ENCODE measurements at regions not wholly inside any gene's neighbourhood (a gene's known extent, or its start where the extent isn't known, plus 50 kb on each side); places are given as distances from the start of the nearest gene placed in this dataset.

DNA sequence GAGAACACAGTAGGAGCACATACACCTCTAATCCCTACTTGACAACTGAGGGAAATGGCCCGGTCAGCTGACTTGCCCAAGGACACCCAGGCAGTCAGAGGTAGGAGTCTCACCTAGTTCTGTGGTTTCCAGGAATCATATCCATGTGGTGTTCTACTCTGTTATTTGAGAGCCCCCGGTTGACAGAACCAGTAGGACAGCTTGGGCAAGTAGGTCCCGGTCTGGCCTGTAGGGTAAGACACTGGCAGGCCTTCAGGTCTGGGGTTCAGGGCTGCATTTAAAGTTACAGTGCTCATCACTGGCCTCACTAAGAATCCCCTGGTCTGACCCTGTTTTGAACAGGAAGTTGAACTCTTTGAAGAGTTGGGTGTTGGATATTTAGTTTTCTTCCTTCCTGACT lies 476.1 kb downstream of the SHQ1 start:
- Histone ChIP-seq H3K79me2 (ENCODE audit: control insufficient read depth, insufficient read depth, low read length) (no peaks in the 10 kb centered on the region), H3K36me3 (ENCODE audit: control insufficient read depth in 2 of 2, extremely low read depth in 1 of 2, insufficient read depth in 2 of 2, low read length in 2 of 2) (no peaks in the 10 kb centered on the region), H3K27ac (ENCODE audit: insufficient read depth, low read depth, low read length) (no peak overlapping the region), H4K20me1 (replicated peaks; ENCODE audit: control insufficient read depth, extremely low read depth, insufficient read depth, low read length) (no peaks in the 10 kb centered on the region), H3K9ac (replicated peaks; ENCODE audit: extremely low read depth, insufficient read depth, low read length) (no peak overlapping the region), H3K9me1 (replicated peaks; ENCODE audit: control insufficient read depth, extremely low read depth, insufficient read depth, low read length) (no peaks in the 10 kb centered on the region), H3K9me3 (replicated peaks; ENCODE audit: control insufficient read depth, insufficient read depth, low read length) (no peaks in the 10 kb centered on the region), H3K4me1 (ENCODE audit: control insufficient read depth, extremely low read depth, insufficient read depth, low read length) (no peaks in the 10 kb centered on the region), H3K4me2 (ENCODE audit: insufficient read depth, low read length) (no peak overlapping the region), H3K4me3 (replicated peaks in 1 of 3; ENCODE audit: insufficient read depth in 1 of 3, low read depth in 1 of 3, low read length in 3 of 3) (no peak overlapping the region), H3K27me3 (ENCODE audit: control insufficient read depth in 2 of 2, insufficient read depth in 2 of 2, low read length in 2 of 2) (no peaks in the 10 kb centered on the region), H2AFZ (ENCODE audit: low read depth, low read length) (no peak overlapping the region)
- FAIRE-seq (no peak), DNase-seq (ENCODE audit: low read depth, low spot score) (no peak)
- TF ChIP-seq MYC (IDR thresholded peaks at IDR 0.05; ENCODE audit: low read depth, low read length) (no peak), JUN (IDR thresholded peaks at IDR 0.05; ENCODE audit: borderline replicate concordance, insufficient read depth, insufficient read length, low read depth) (no peak)
- POLR2A ChIA-PET: no interaction called here
- intact Hi-C loops (cut with micrococcal nuclease) (no loop called here), dilution Hi-C loops (cut with MboI; ENCODE audit: extremely low pct_ligation_motif_present, low sequenced_read_pairs) (no loop called here)
- CTCF ChIA-PET: interaction anchor here (0.8 kb wide), 1 partner anchor 12 kb away, joined by 3 read pairs; no protein-coding TSS in a partner anchor
- no TSS peak for BruUV-seq (replicated peaks)

DNA sequence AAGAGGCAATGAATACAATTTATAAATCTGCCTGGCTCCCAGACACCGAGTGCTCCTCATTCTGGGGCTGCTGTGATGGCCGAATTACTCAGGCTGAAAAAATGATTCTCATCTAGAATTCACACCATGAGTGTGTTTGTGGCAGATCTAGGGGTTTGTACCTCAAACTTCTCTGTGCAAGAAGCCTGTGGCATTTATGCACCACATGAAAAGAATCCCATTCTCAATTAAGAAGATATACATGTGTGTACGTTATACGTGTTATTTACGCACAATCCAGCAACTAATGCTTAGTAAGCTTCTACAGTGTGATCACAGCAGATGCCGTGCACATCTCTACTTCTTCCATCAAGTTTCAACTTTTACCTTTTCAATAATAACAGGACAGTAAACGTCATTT lies 476.8 kb downstream of the SHQ1 start:
- dilution Hi-C loops (cut with MboI; ENCODE audit: extremely low pct_ligation_motif_present, low sequenced_read_pairs) (no loop called here), intact Hi-C loops (cut with micrococcal nuclease) (no loop called here)
- DNase-seq (ENCODE audit: low read depth, low spot score): no peak
- no peaks in the 10 kb centered on the region for H4K20me1 ChIP-seq (replicated peaks; ENCODE audit: control insufficient read depth, extremely low read depth, insufficient read depth, low read length)
- no peak overlapping the region for H2AFZ ChIP-seq (ENCODE audit: low read depth, low read length)
- H3K9ac ChIP-seq (replicated peaks; ENCODE audit: extremely low read depth, insufficient read depth, low read length): no peak overlapping the region
- FAIRE-seq: no peak
- no peak for TF ChIP-seq JUN (IDR thresholded peaks at IDR 0.05; ENCODE audit: borderline replicate concordance, insufficient read depth, insufficient read length, low read depth)
- no peak for TF ChIP-seq POLR2A (IDR thresholded peaks at IDR 0.05; ENCODE audit: low read depth, low read length)
- TF ChIP-seq GATA2 (IDR thresholded peaks at IDR 0.05; ENCODE audit: insufficient read depth, insufficient read length, low read depth, low read length): no peak
- no peak for TF ChIP-seq POLR2AphosphoS5 (IDR thresholded peaks at IDR 0.05; ENCODE audit: insufficient read depth, low read depth, low read length)
- TF ChIP-seq FOS (IDR thresholded peaks at IDR 0.05; ENCODE audit: borderline replicate concordance, insufficient read depth, low read length): no peak
- TF ChIP-seq EZH2 (IDR thresholded peaks at IDR 0.05; ENCODE audit: borderline replicate concordance, low read depth, low read length, severe bottlenecking): no peak
- CTCF ChIA-PET: no interaction called here
- H3K4me3 ChIP-seq (replicated peaks in 1 of 3; ENCODE audit: insufficient read depth in 1 of 3, low read depth in 1 of 3, low read length in 3 of 3): no peak overlapping the region
- no peaks in the 10 kb centered on the region for H3K36me3 ChIP-seq (ENCODE audit: control insufficient read depth in 2 of 2, extremely low read depth in 1 of 2, insufficient read depth in 2 of 2, low read length in 2 of 2)
- POLR2A ChIA-PET: no interaction called here
- no peaks in the 10 kb centered on the region for H3K4me1 ChIP-seq (ENCODE audit: control insufficient read depth, extremely low read depth, insufficient read depth, low read length)
- no peaks in the 10 kb centered on the region for H3K9me3 ChIP-seq (replicated peaks; ENCODE audit: control insufficient read depth, insufficient read depth, low read length)
- H3K27ac ChIP-seq (ENCODE audit: insufficient read depth, low read depth, low read length): no peak overlapping the region
- H3K4me2 ChIP-seq (ENCODE audit: insufficient read depth, low read length): no peak overlapping the region
- no peaks in the 10 kb centered on the region for H3K27me3 ChIP-seq (ENCODE audit: control insufficient read depth in 2 of 2, insufficient read depth in 2 of 2, low read length in 2 of 2)
- BruUV-seq (replicated peaks): no TSS peak
- no peaks in the 10 kb centered on the region for H3K9me1 ChIP-seq (replicated peaks; ENCODE audit: control insufficient read depth, extremely low read depth, insufficient read depth, low read length)
- no peaks in the 10 kb centered on the region for H3K79me2 ChIP-seq (ENCODE audit: control insufficient read depth, insufficient read depth, low read length)

All from endothelial cell of umbilical vein (primary cell).